ENCODE measurements at regions not wholly inside any gene's neighbourhood (a gene's known extent, or its start where the extent isn't known, plus 50 kb on each side); places are given as distances from the start of the nearest gene placed in this dataset.

DNA sequence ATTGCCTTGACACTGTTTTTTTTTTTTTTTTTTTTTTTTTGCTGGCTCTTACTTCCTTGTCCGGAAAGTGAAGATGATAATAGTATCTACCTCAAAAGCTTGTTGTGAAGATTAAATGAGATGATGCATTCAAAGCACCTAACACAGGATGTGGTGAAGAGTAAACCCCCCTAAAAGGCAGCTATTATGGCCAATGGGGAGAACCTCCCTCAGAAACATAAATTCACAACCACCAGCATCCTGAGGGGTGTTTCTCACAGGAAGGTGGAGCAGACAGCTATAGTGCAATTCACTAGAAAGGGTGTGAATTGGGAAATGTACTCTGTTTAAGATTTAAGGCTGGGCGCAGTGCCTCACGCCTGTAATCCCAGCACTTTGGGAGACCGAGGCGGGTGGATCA, 85.4 kb upstream of the CRY1 start:
- Histone ChIP-seq H3F3A (ENCODE audit: insufficient read depth) (no peaks in the 10 kb centered on the region), H4K20me1 (ENCODE audit: low read depth, low read length) (no peaks in the 10 kb centered on the region), H3K27ac (ENCODE audit: low read depth, low read length) (no peak overlapping the region), H3K36me3 (ENCODE audit: low read length) (no peaks in the 10 kb centered on the region), H3K27me3 (ENCODE audit: low read length) (no peaks in the 10 kb centered on the region), H3K9ac (ENCODE audit: low read length) (no peak overlapping the region), H3K4me2 (ENCODE audit: low read depth, low read length, poor library complexity, severe bottlenecking) (no peak overlapping the region), H3K9me2 (replicated peaks; ENCODE audit: insufficient read depth, low read length) (no peaks in the 10 kb centered on the region), H2AFZ (ENCODE audit: low read depth, low read length, severe bottlenecking) (no peak overlapping the region), H3K9me3 (ENCODE audit: insufficient read depth, low read length) (no peaks in the 10 kb centered on the region), H3K4me3 (ENCODE audit: insufficient read depth, low read length, poor library complexity, severe bottlenecking) (no peak overlapping the region), H3K79me2 (ENCODE audit: insufficient read depth, low read length) (no peaks in the 10 kb centered on the region)
- TF ChIP-seq, protein P1, sequence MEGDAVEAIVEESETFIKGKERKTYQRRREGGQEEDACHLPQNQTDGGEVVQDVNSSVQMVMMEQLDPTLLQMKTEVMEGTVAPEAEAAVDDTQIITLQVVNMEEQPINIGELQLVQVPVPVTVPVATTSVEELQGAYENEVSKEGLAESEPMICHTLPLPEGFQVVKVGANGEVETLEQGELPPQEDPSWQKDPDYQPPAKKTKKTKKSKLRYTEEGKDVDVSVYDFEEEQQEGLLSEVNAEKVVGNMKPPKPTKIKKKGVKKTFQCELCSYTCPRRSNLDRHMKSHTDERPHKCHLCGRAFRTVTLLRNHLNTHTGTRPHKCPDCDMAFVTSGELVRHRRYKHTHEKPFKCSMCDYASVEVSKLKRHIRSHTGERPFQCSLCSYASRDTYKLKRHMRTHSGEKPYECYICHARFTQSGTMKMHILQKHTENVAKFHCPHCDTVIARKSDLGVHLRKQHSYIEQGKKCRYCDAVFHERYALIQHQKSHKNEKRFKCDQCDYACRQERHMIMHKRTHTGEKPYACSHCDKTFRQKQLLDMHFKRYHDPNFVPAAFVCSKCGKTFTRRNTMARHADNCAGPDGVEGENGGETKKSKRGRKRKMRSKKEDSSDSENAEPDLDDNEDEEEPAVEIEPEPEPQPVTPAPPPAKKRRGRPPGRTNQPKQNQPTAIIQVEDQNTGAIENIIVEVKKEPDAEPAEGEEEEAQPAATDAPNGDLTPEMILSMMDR (IDR thresholded peaks at IDR 0.05; ENCODE audit: insufficient read depth, low read length, poor library complexity, severe bottlenecking) = no peak
- no peak for TF ChIP-seq EZH2phosphoT487 (conservative IDR thresholded peaks at IDR 0.05; ENCODE audit: low read length)

DNA sequence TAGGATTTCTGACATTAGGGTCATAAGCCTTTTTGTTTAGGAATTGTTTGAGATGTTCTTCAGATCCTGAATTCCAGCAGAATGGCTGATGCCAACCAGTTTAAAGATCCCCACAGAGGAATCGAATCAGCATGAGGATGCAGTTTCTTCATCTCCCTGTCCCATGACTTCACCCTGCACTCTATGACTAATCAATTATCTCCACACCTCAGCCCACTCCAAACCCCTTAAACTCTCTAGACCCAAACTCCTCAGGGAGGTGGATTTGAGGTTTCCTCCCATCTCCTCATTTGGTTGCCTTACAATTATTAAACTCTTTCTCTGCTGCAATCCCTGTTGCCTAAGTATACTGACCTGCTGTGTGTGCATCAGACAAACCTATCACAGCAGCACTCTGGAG, 86.5 kb upstream of the CRY1 start:
- Histone ChIP-seq H3K4me3 (ENCODE audit: insufficient read depth, low read length, poor library complexity, severe bottlenecking) (no peak overlapping the region), H4K20me1 (ENCODE audit: low read depth, low read length) (no peaks in the 10 kb centered on the region), H3K27me3 (ENCODE audit: low read length) (no peaks in the 10 kb centered on the region), H3K4me2 (ENCODE audit: low read depth, low read length, poor library complexity, severe bottlenecking) (no peak overlapping the region), H3K9me3 (ENCODE audit: insufficient read depth, low read length) (no peaks in the 10 kb centered on the region), H2AFZ (ENCODE audit: low read depth, low read length, severe bottlenecking) (no peak overlapping the region), H3K27ac (ENCODE audit: low read depth, low read length) (no peak overlapping the region), H3K79me2 (ENCODE audit: insufficient read depth, low read length) (no peaks in the 10 kb centered on the region), H3K36me3 (ENCODE audit: low read length) (no peaks in the 10 kb centered on the region), H3K9me2 (replicated peaks; ENCODE audit: insufficient read depth, low read length) (no peaks in the 10 kb centered on the region), H3K9ac (ENCODE audit: low read length) (no peak overlapping the region), H3F3A (ENCODE audit: insufficient read depth) (no peaks in the 10 kb centered on the region)
- no peak for TF ChIP-seq EZH2phosphoT487 (conservative IDR thresholded peaks at IDR 0.05; ENCODE audit: low read length)
- TF ChIP-seq, protein P1 (IDR thresholded peaks at IDR 0.05; ENCODE audit: insufficient read depth, low read length, poor library complexity, severe bottlenecking) = no peak

DNA sequence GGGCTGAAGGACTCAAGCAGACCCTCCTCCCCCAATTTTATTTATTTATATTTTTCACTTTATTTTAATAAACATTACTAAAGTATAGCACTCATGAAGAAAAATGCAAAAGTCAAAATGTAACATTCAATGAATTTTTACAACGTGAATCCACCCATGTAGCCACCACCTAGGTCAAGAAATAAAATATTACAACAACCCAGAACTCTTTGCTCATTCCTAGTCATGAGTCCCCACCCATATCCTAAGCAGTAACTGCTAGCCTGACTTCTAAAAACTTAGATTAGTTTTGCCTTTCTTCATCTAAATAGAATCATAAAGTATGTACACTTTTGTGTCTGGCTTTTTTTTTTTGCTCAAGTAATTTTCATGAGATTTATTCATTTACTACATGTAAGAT, 86.9 kb upstream of the CRY1 start:
- Histone ChIP-seq H3K79me2 (ENCODE audit: insufficient read depth, low read length) (no peaks in the 10 kb centered on the region), H3K9me3 (ENCODE audit: insufficient read depth, low read length) (no peaks in the 10 kb centered on the region)
- no peak for TF ChIP-seq EZH2phosphoT487 (conservative IDR thresholded peaks at IDR 0.05; ENCODE audit: low read length)
- TF ChIP-seq, protein P1 (IDR thresholded peaks at IDR 0.05; ENCODE audit: insufficient read depth, low read length, poor library complexity, severe bottlenecking) = no peak

More for the DNA sequence above, 86.9 kb upstream of the CRY1 start:
- no peaks in the 10 kb centered on the region for H3F3A ChIP-seq (ENCODE audit: insufficient read depth)
- no peak overlapping the region for H2AFZ ChIP-seq (ENCODE audit: low read depth, low read length, severe bottlenecking)
- no peaks in the 10 kb centered on the region for H3K27me3 ChIP-seq (ENCODE audit: low read length)
- H3K4me2 ChIP-seq (ENCODE audit: low read depth, low read length, poor library complexity, severe bottlenecking) = no peak overlapping the region
- H3K27ac ChIP-seq (ENCODE audit: low read depth, low read length) = no peak overlapping the region
- H3K9me2 ChIP-seq (replicated peaks; ENCODE audit: insufficient read depth, low read length) = no peaks in the 10 kb centered on the region
- H3K9ac ChIP-seq (ENCODE audit: low read length) = no peak overlapping the region
- no peaks in the 10 kb centered on the region for H4K20me1 ChIP-seq (ENCODE audit: low read depth, low read length)
- H3K36me3 ChIP-seq (ENCODE audit: low read length) = no peaks in the 10 kb centered on the region
- H3K4me3 ChIP-seq (ENCODE audit: insufficient read depth, low read length, poor library complexity, severe bottlenecking) = no peak overlapping the region

All from SU-DHL-6 (cell line).